HEK293T (cell line): ENCODE measurements at regions not wholly inside any gene's neighbourhood (a gene's known extent, or its start where the extent isn't known, plus 50 kb on each side); places are given as distances from the start of the nearest gene placed in this dataset.

ENCODE experiments used
- FOXM1 ChIP-seq: fragments of 450-650 bp; IDR thresholded peaks from 2 replicates; pipeline ENCODE4 v1.6.1; 2017; ENCODE audit warnings: mild to moderate bottlenecking, borderline replicate concordance
- HDGF ChIP-seq: fragments of 450-650 bp; IDR thresholded peaks from 2 replicates; pipeline ENCODE4 v1.6.1; 2017; ENCODE audit warnings: antibody characterized with exemption, borderline replicate concordance
- LEF1 ChIP-seq: fragments of 450-650 bp; IDR thresholded peaks from 2 replicates; pipeline ENCODE4 v1.6.1; 2017; ENCODE audit warnings: mild to moderate bottlenecking, borderline replicate concordance
- SP1 ChIP-seq: fragments of 450-650 bp; IDR thresholded peaks from 2 replicates; pipeline ENCODE4 v1.6.1; 2017

DNA sequence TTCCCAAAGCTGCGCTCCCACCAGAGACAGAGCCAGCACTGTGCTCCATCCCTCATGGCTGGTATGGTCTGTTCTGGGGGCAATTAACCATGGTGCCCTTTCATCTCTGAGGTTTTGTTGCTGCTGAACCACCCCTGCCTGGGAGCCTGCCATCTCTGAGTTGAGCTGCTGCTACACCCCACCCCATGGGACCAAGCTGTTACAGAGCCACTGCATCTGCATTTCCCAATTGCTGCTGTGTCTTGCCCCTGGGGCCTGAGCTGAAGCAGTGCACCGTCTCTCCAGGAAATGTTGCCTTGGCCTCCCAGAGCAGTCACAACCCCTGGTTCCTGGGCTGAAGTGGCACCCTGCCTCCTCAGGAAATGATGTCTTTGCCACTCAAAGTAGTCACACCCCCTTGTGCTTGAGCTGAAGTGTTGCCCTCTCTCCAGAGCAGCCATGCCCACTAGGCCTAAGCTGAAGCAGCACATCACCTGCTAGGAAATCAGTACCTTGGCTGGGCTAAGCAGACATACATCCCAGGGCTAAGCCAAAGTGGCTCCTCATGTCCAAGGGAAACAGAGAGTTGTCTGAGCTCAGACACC, 140.3 kb downstream of the RERGL start:
- TF ChIP-seq HDGF = no peak
- TF ChIP-seq LEF1 = no peak
- TF ChIP-seq SP1 = no peak
- no peak for TF ChIP-seq FOXM1
